GM12874 (cell line): ENCODE measurements at regions not wholly inside any gene's neighbourhood (a gene's known extent, or its start where the extent isn't known, plus 50 kb on each side); places are given as distances from the start of the nearest gene placed in this dataset.

Experiments used
- TF ChIP-seq, protein P1 (sequence below): IDR thresholded peaks from 2 replicates; pipeline ENCODE4 v1.5.1; 2011; ENCODE audit warnings: low read depth, mild to moderate bottlenecking, control low read depth, low read length, moderate library complexity; ENCODE audit not compliant: insufficient read depth

DNA sequence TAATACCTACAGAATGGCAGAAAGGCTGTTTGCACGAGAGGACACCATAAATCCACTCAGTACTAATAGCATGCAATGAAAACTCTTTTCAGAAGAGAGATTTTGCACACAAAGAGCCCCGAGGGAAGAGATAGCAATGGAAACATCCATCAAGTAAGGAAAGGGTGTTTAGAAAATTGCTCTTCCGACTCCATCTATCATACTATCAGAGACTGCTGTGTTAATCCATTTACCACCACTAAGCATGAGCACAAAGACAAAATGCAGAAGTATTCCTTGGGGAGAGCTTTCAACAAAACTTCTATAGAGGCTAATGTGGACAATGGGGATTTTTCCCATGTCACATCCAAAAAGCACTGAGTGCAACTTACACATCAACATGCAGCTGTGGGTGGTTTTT lies 72.1 kb upstream of the PLAAT1 start:
- TF ChIP-seq, protein P1, sequence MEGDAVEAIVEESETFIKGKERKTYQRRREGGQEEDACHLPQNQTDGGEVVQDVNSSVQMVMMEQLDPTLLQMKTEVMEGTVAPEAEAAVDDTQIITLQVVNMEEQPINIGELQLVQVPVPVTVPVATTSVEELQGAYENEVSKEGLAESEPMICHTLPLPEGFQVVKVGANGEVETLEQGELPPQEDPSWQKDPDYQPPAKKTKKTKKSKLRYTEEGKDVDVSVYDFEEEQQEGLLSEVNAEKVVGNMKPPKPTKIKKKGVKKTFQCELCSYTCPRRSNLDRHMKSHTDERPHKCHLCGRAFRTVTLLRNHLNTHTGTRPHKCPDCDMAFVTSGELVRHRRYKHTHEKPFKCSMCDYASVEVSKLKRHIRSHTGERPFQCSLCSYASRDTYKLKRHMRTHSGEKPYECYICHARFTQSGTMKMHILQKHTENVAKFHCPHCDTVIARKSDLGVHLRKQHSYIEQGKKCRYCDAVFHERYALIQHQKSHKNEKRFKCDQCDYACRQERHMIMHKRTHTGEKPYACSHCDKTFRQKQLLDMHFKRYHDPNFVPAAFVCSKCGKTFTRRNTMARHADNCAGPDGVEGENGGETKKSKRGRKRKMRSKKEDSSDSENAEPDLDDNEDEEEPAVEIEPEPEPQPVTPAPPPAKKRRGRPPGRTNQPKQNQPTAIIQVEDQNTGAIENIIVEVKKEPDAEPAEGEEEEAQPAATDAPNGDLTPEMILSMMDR, result no peak

DNA sequence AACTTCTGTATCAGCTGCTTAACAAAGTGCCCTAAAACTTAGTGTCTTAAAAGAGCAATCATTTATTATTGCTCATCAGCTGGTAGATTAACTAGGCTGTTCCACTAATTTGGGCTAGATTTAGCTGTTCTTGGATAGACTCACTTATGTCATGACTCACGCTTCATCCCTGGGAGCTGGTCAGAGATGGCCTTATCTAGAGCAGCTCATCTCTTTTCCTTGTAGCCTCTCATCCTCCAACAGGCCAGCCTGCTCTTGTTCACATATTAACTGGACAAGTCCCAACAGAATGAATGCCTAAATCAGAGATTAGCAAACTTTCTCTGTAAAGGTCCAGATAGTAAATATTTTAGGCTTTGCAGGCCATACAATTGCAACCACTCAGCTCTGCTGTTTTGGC lies 66.9 kb upstream of the PLAAT1 start:
- TF ChIP-seq, protein P1, result no peak

DNA sequence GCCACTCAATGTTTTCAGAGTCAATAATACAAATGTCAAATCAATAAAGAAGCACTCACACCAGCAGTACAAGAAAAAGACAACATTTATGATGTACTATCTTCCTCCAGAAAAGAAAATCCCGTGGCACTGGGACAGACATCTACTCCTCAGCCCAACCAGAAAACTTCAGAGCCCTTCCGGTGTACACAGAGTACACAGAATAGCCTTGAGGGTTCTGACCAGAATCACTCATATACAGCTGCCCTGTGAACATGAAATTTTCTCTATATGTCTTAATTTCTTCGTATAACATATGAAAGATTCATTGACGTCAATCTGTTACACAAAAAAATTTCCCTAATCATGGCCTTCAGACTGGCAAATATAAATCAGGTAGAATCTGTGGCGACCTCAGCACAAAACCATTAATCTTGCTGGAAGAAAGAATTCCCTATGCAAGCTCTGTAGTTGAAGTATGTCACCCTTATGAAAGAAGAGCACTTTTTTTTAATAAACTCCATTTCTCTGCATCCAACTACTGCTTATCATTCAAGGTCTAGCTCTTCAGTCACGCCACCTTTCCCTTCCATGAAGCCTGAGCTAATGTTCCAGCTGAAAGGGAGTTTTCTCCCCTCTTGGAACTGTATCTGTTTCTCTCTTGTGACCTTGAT lies 53.8 kb upstream of the PLAAT1 start:
- TF ChIP-seq, protein P1, result no peak

DNA sequence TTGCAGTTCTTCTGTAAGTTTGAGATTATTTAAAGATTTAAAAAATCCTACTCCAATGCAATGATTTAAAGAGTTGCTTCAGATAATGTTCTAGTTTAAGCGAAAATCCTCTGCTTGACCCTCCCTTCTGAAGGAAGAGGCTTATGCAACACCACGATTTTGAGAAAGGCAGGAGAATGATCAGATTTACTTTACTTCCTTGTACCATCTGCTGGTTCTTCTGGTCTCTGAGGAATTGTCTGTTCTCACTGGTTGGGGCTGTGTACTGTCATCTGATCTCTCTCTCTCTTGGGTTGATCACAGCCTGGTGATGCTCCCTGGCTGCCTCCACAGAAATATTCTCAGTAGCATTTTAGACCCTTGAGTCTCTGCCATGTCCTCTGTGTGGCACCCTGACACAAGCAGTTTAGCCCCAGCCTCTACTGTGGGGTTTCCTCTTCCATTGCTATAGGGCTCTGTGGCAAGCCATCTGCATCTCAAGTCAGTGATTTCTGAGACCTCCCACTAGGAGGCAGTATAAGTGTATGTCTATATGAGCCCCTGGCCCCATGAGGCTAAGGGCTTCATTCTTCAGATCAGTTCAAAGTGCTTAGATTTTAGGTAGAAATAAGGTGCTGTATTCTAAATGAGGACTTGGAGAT lies 50.8 kb upstream of the PLAAT1 start:
- TF ChIP-seq, protein P1, result peak; percentile 52
